GM12878 (cell line): ENCODE measurements at regions not wholly inside any gene's neighbourhood (a gene's known extent, or its start where the extent isn't known, plus 50 kb on each side); places are given as distances from the start of the nearest gene placed in this dataset.

Experiments used
- ATAC-seq: fragments of 200-7000 bp; cut with Tn5 transposase; 3 replicates; pipeline ENCODE4 v1.9.1; 2020; ENCODE audit warnings: mild to moderate bottlenecking, moderate library complexity
- BruUV-seq: library from RNA; stranded (reverse); fragments of 400-500 nt; replicated peaks from 2 replicates; lab custom pipeline; 2021; lab: Mats Ljungman, UMichigan
- CTCF ChIA-PET: fragments of 300-600 bp; sonication (Branson Sonifier 250); formaldehyde crosslinking; extraction: SDS; loops from one replicate; lab custom pipeline; 2021; ENCODE audit warnings: inconsistent platforms; lab: Yijun Ruan, JAX
- POLR2A ChIA-PET: fragments of 350-600 bp; formaldehyde crosslinking; extraction: SDS; loops from one replicate; lab custom pipeline; 2021; ENCODE audit warnings: inconsistent platforms; lab: Charles Lee
- RAD21 ChIA-PET: fragments of 300-600 bp; sonication (Branson Sonifier 250); formaldehyde crosslinking; loops from one replicate; lab custom pipeline; 2023; ENCODE audit warnings: antibody characterized with exemption; ENCODE audit not compliant: unreplicated experiment; lab: Charles Lee
- SMC1A ChIA-PET: fragments of 300-600 bp; sonication (Branson Sonifier 250); formaldehyde crosslinking; loops from one replicate; lab custom pipeline; 2023; ENCODE audit not compliant: unreplicated experiment, uncharacterized antibody; lab: Charles Lee
- DNase-seq: peaks from one replicate; pipeline ENCODE4 v3.0.0-alpha.2; 2011; ENCODE audit warnings: low read depth, low spot score
- FAIRE-seq: peaks from 3 replicates; lab custom pipeline; 2011; peaks lifted over from hg19 to GRCh38; lab: Jason Lieb, UNC
- H2AFZ ChIP-seq: 2 replicates; pipeline ENCODE4 v1.6.0; 2011; ENCODE audit warnings: low read depth, low read length, control low read depth; ENCODE audit not compliant: control insufficient read depth
- H3K27ac ChIP-seq: 2 replicates; pipeline ENCODE4 v1.5.1; 2011; ENCODE audit warnings: control low read depth; ENCODE audit not compliant: control insufficient read depth, insufficient read depth
- H3K27me3 ChIP-seq, 2 experiments: replicated peaks in 1 of 2; 2 replicates each; pipeline versions ENCODE4 v1.6.0 to v1.6.1; 2011; ENCODE audit warnings: low read length in 1 of 2; ENCODE audit not compliant: control insufficient read depth in 2 of 2, insufficient read depth in 2 of 2
- H3K36me3 ChIP-seq, 2 experiments: 2 replicates each; pipeline ENCODE4 v1.5.1; 2011; ENCODE audit warnings: low read length in 1 of 2; ENCODE audit not compliant: control insufficient read depth in 2 of 2, insufficient read depth in 2 of 2
- H3K4me1 ChIP-seq: 2 replicates; pipeline ENCODE4 v1.6.1; 2011; ENCODE audit warnings: mild to moderate bottlenecking, low read length, moderate library complexity, mixed read lengths; ENCODE audit not compliant: control insufficient read depth, insufficient read depth
- H3K4me2 ChIP-seq: 2 replicates; pipeline ENCODE4 v1.6.0; 2011; ENCODE audit warnings: control low read depth; ENCODE audit not compliant: control insufficient read depth, insufficient read depth
- H3K4me3 ChIP-seq: fragments of 200-600 bp; sonication (generic); 2 replicates; pipeline ENCODE4 v1.5.1; 2016
- H3K79me2 ChIP-seq: 2 replicates; pipeline ENCODE4 v1.6.0; 2011; ENCODE audit warnings: low read length; ENCODE audit not compliant: control insufficient read depth, insufficient read depth
- H3K9ac ChIP-seq: 2 replicates; pipeline ENCODE4 v1.8.0; 2011; ENCODE audit warnings: low read length, control low read depth, mixed read lengths; ENCODE audit not compliant: control insufficient read depth, insufficient read depth
- H3K9me3 ChIP-seq: replicated peaks from 3 replicates; pipeline ENCODE4 v1.5.1; 2011; ENCODE audit warnings: mild to moderate bottlenecking, low read length; ENCODE audit not compliant: control insufficient read depth, insufficient read depth
- H4K20me1 ChIP-seq: 2 replicates; pipeline ENCODE4 v1.6.0; 2011; ENCODE audit not compliant: control insufficient read depth, insufficient read depth
- CHD2 ChIP-seq: IDR thresholded peaks from 2 replicates; pipeline ENCODE4 v1.6.1; 2011; ENCODE audit warnings: low read depth, low read length, improper control_type of control experiment, borderline replicate concordance
- CHD4 ChIP-seq: fragments of 200-600 bp; sonication (generic); IDR thresholded peaks from 2 replicates; pipeline ENCODE4 v1.6.1; 2016; ENCODE audit warnings: mild to moderate bottlenecking
- EED ChIP-seq: sonication (generic); IDR thresholded peaks from 2 replicates; pipeline ENCODE4 v1.6.1; 2016; ENCODE audit warnings: antibody characterized with exemption, low read depth
- FOS ChIP-seq: IDR thresholded peaks from 3 replicates; pipeline ENCODE4 v1.6.1; 2011; ENCODE audit warnings: borderline replicate concordance; ENCODE audit not compliant: insufficient read length; ENCODE audit errors: extremely low read depth
- GABPA ChIP-seq: IDR thresholded peaks from 2 replicates; pipeline ENCODE4 v1.6.1; 2014; ENCODE audit warnings: antibody characterized with exemption, low read depth, mild to moderate bottlenecking, inconsistent platforms
- IRF4 ChIP-seq: IDR thresholded peaks from 2 replicates; pipeline ENCODE4 v1.6.1; 2011; ENCODE audit warnings: low read depth, low read length
- MXI1 ChIP-seq: fragments of 150-350 bp; IDR thresholded peaks from 2 replicates; pipeline ENCODE4 v1.6.1; 2011; ENCODE audit warnings: low read depth, mild to moderate bottlenecking, inconsistent platforms, low read length, improper control_type of control experiment
- NFYA ChIP-seq: IDR thresholded peaks from 2 replicates; pipeline ENCODE4 v1.6.1; 2011; ENCODE audit warnings: low read depth, mild to moderate bottlenecking, low read length, improper control_type of control experiment, borderline replicate concordance
- NR2C1 ChIP-seq: fragments of 450-650 bp; IDR thresholded peaks from 2 replicates; pipeline ENCODE4 v1.6.1; 2017; ENCODE audit warnings: antibody characterized with exemption, mild to moderate bottlenecking, moderate library complexity
- NR2C2 ChIP-seq: IDR thresholded peaks from 2 replicates; pipeline ENCODE4 v1.6.1; 2011; ENCODE audit warnings: borderline replicate concordance, low read depth; ENCODE audit not compliant: control insufficient read depth, insufficient read length
- NR2F1 ChIP-seq: fragments of 450-650 bp; conservative IDR thresholded peaks from 2 replicates; pipeline ENCODE4 v1.6.1; 2017; ENCODE audit warnings: mild to moderate bottlenecking
- TBL1XR1 ChIP-seq: IDR thresholded peaks from 2 replicates; pipeline ENCODE4 v1.6.1; 2012; ENCODE audit warnings: low read depth, low read length, improper control_type of control experiment
- TCF3 ChIP-seq: IDR thresholded peaks from 2 replicates; pipeline ENCODE4 v1.6.1; 2012; ENCODE audit warnings: low read depth, mild to moderate bottlenecking, low read length, borderline replicate concordance; ENCODE audit not compliant: insufficient read depth
- WGBS: methylation state at CpG from one replicate; pipeline ENCODE4 v1.1.6; 2016; ENCODE audit warnings: low lambda C conversion rate; ENCODE audit not compliant: insufficient replicate concordance, insufficient coverage; ENCODE audit errors: missing lambda C conversion rate; 5-methylcytosine and 5-hydroxymethylcytosine counted together
- in situ Hi-C: fragments of 300-500 bp; cut with MboI; formaldehyde crosslinking; loops from 9 replicates; pipeline ENCODE4 v1.14.3; 2018; ENCODE audit warnings: mixed read lengths
- intact Hi-C: fragments of 100-400 bp; cut with micrococcal nuclease; formaldehyde crosslinking; loops from one replicate; pipeline ENCODE4 v1.14.2; 2022; ENCODE audit not compliant: unreplicated experiment
- TF ChIP-seq, protein P1 (sequence below): fragments of 450-650 bp; formaldehyde crosslinking; IDR thresholded peaks from 2 replicates; pipeline ENCODE4 v1.4.0; 2022; ENCODE audit warnings: mild to moderate bottlenecking, moderate library complexity
- TF ChIP-seq, protein P2 (sequence below): fragments of 450-650 bp; IDR thresholded peaks from 2 replicates; pipeline ENCODE4 v1.6.1; 2017; ENCODE audit warnings: mild to moderate bottlenecking, moderate library complexity
- TF ChIP-seq, protein P3 (sequence below): fragments of 450-650 bp; IDR thresholded peaks from 2 replicates; pipeline ENCODE4 v1.6.1; 2018; ENCODE audit warnings: mild to moderate bottlenecking, low read depth, moderate library complexity; ENCODE audit not compliant: partially characterized antibody

DNA sequence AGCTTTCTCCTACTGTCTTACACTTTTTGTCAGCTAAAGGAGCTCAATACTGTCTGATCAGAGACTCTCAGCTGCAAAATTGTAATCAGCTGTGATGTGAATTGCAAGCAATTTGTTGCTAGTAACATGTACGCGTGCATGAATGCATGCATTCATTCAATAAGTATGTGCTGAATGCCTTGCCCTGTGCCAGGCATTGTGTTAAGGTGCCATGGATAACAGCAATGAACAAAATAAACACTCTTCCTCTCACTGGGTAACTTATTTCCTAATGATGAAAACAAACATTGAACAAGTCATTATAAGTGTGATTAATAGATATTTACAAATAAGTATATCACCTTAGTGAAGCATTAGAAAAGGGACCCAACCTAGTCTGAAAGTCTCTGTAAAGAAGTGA is 163.2 kb upstream of the ARID2 start:
- BruUV-seq, result no TSS peak
- WGBS, result 94% methylated on average over 2 of the region's 2 CpGs
- no peak overlapping the region for H3K4me2 ChIP-seq
- H3K4me3 ChIP-seq, result no peak overlapping the region
- no peaks in the 10 kb centered on the region for H3K9me3 ChIP-seq
- no peak overlapping the region for H2AFZ ChIP-seq
- no peaks in the 10 kb centered on the region for H4K20me1 ChIP-seq
- RAD21 ChIA-PET, result no interaction called here
- TF ChIP-seq, protein P1, sequence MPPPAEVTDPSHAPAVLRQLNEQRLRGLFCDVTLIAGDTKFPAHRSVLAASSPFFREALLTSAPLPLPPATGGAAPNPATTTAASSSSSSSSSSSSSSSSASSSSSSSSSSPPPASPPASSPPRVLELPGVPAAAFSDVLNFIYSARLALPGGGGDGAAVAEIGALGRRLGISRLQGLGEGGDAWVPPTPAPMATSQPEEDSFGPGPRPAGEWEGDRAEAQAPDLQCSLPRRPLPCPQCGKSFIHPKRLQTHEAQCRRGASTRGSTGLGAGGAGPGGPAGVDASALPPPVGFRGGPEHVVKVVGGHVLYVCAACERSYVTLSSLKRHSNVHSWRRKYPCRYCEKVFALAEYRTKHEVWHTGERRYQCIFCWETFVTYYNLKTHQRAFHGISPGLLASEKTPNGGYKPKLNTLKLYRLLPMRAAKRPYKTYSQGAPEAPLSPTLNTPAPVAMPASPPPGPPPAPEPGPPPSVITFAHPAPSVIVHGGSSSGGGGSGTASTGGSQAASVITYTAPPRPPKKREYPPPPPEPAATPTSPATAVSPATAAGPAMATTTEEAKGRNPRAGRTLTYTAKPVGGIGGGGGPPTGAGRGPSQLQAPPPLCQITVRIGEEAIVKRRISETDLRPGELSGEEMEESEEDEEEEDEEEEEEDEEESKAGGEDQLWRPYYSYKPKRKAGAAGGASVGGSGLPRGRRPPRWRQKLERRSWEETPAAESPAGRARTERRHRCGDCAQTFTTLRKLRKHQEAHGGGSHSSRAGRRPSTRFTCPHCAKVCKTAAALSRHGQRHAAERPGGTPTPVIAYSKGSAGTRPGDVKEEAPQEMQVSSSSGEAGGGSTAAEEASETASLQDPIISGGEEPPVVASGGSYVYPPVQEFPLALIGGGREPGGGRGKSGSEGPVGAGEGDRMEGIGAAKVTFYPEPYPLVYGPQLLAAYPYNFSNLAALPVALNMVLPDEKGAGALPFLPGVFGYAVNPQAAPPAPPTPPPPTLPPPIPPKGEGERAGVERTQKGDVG (CRISPR knock-in tag), result no peak
- TF ChIP-seq TBL1XR1 (no peak), TCF3 (no peak), NR2C1 (no peak), FOS (no peak), IRF4 (no peak), CHD2 (no peak), NFYA (no peak), NR2F1 (no peak), CHD4 (no peak), NR2C2 (no peak), GABPA (no peak), MXI1 (no peak), EED (no peak)
- TF ChIP-seq, protein P2, sequence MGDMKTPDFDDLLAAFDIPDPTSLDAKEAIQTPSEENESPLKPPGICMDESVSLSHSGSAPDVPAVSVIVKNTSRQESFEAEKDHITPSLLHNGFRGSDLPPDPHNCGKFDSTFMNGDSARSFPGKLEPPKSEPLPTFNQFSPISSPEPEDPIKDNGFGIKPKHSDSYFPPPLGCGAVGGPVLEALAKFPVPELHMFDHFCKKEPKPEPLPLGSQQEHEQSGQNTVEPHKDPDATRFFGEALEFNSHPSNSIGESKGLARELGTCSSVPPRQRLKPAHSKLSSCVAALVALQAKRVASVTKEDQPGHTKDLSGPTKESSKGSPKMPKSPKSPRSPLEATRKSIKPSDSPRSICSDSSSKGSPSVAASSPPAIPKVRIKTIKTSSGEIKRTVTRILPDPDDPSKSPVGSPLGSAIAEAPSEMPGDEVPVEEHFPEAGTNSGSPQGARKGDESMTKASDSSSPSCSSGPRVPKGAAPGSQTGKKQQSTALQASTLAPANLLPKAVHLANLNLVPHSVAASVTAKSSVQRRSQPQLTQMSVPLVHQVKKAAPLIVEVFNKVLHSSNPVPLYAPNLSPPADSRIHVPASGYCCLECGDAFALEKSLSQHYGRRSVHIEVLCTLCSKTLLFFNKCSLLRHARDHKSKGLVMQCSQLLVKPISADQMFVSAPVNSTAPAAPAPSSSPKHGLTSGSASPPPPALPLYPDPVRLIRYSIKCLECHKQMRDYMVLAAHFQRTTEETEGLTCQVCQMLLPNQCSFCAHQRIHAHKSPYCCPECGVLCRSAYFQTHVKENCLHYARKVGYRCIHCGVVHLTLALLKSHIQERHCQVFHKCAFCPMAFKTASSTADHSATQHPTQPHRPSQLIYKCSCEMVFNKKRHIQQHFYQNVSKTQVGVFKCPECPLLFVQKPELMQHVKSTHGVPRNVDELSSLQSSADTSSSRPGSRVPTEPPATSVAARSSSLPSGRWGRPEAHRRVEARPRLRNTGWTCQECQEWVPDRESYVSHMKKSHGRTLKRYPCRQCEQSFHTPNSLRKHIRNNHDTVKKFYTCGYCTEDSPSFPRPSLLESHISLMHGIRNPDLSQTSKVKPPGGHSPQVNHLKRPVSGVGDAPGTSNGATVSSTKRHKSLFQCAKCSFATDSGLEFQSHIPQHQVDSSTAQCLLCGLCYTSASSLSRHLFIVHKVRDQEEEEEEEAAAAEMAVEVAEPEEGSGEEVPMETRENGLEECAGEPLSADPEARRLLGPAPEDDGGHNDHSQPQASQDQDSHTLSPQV, result no peak
- TF ChIP-seq, protein P3, sequence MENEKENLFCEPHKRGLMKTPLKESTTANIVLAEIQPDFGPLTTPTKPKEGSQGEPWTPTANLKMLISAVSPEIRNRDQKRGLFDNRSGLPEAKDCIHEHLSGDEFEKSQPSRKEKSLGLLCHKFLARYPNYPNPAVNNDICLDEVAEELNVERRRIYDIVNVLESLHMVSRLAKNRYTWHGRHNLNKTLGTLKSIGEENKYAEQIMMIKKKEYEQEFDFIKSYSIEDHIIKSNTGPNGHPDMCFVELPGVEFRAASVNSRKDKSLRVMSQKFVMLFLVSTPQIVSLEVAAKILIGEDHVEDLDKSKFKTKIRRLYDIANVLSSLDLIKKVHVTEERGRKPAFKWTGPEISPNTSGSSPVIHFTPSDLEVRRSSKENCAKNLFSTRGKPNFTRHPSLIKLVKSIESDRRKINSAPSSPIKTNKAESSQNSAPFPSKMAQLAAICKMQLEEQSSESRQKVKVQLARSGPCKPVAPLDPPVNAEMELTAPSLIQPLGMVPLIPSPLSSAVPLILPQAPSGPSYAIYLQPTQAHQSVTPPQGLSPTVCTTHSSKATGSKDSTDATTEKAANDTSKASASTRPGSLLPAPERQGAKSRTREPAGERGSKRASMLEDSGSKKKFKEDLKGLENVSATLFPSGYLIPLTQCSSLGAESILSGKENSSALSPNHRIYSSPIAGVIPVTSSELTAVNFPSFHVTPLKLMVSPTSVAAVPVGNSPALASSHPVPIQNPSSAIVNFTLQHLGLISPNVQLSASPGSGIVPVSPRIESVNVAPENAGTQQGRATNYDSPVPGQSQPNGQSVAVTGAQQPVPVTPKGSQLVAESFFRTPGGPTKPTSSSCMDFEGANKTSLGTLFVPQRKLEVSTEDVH, result no peak
- POLR2A ChIA-PET, result no interaction called here
- in situ Hi-C loops, result no loop called here
- DNase-seq (no peak), ATAC-seq (no peak), FAIRE-seq (no peak)
- intact Hi-C loops, result no loop called here
- H3K4me1 ChIP-seq, result no peaks in the 10 kb centered on the region
- no peak overlapping the region for H3K9ac ChIP-seq
- no peaks in the 10 kb centered on the region for H3K27me3 ChIP-seq
- H3K27ac ChIP-seq, result no peak overlapping the region
- no peaks in the 10 kb centered on the region for H3K79me2 ChIP-seq
- no peaks in the 10 kb centered on the region for H3K36me3 ChIP-seq
- CTCF ChIA-PET, result interaction anchor here (2.1 kb wide), 1 partner anchor 22 kb away, joined by 5 read pairs; no protein-coding TSS in a partner anchor
- SMC1A ChIA-PET, result interaction anchor here (0.9 kb wide), 1 partner anchor 21 kb away, joined by 4 read pairs; no protein-coding TSS in a partner anchor
